H1 (cell line): ENCODE measurements at regions not wholly inside any gene's neighbourhood (a gene's known extent, or its start where the extent isn't known, plus 50 kb on each side); places are given as distances from the start of the nearest gene placed in this dataset.
"Not testable (repeated sequence)": the region's sequence is repeated elsewhere in the genome, so short reads cannot be mapped to it uniquely, and the experiment has no call there.

Experiments used
- CTCF ChIA-PET: fragments of 300-600 bp; sonication (Branson Sonifier 250); formaldehyde crosslinking; loops from one replicate; lab custom pipeline; 2021; ENCODE audit not compliant: partially characterized antibody; lab: Charles Lee
- POLR2A ChIA-PET: fragments of 300-600 bp; sonication (Branson Sonifier 250); formaldehyde crosslinking; loops from one replicate; lab custom pipeline; 2021; ENCODE audit warnings: inconsistent platforms; ENCODE audit not compliant: partially characterized antibody; lab: Charles Lee
- DNase-seq, 2 experiments: peaks; one replicate each; pipeline versions ENCODE4 v3.0.0 to v3.0.0-alpha.2; 2010 to 2022; ENCODE audit warnings: low spot score in 2 of 2, low read depth in 1 of 2, mixed read lengths in 1 of 2
- FAIRE-seq: peaks from 2 replicates; lab custom pipeline; 2011; peaks lifted over from hg19 to GRCh38; lab: Jason Lieb, UNC
- H2AFZ ChIP-seq: 2 replicates; pipeline ENCODE4 v1.8.1; 2012; ENCODE audit warnings: low read length, inconsistent platforms
- H2AK5ac ChIP-seq: 2 replicates; pipeline ENCODE4 v1.6.1; 2013; ENCODE audit warnings: low read depth, low read length
- H2BK120ac ChIP-seq: replicated peaks from 2 replicates; pipeline ENCODE3; 2013; ENCODE audit warnings: low read depth, low read length, inconsistent platforms
- H2BK12ac ChIP-seq: 2 replicates; pipeline ENCODE4 v1.6.1; 2013; ENCODE audit warnings: low read depth, low read length
- H2BK15ac ChIP-seq: 2 replicates; pipeline ENCODE4 v1.6.1; 2013; ENCODE audit warnings: low read length
- H2BK20ac ChIP-seq: 2 replicates; pipeline ENCODE4 v1.6.1; 2013; ENCODE audit warnings: low read length
- H2BK5ac ChIP-seq: 2 replicates; pipeline ENCODE4 v1.6.1; 2013; ENCODE audit warnings: low read depth, low read length
- H3K14ac ChIP-seq: 2 replicates; pipeline ENCODE4 v1.6.1; 2013; ENCODE audit warnings: inconsistent platforms; ENCODE audit not compliant: insufficient read length
- H3K18ac ChIP-seq: 2 replicates; pipeline ENCODE4 v1.6.1; 2013; ENCODE audit warnings: low read length; ENCODE audit errors: extremely low read depth
- H3K23ac ChIP-seq: 2 replicates; pipeline ENCODE4 v1.6.1; 2013; ENCODE audit warnings: inconsistent platforms; ENCODE audit not compliant: insufficient read length
- H3K23me2 ChIP-seq: 2 replicates; pipeline ENCODE4 v1.6.1; 2013; ENCODE audit warnings: low read depth, low read length
- H3K27ac ChIP-seq: 2 replicates; pipeline ENCODE4 v1.6.1; 2011; ENCODE audit warnings: low read depth, low read length, inconsistent platforms
- H3K27me3 ChIP-seq, 4 experiments: replicated peaks in 1 of 4; 1 replicate in 1 of 4; 2 replicates in 3 of 4; pipeline versions ENCODE4 v1.6.1 to v1.8.1; 2011 to 2013; ENCODE audit warnings: low read length in 3 of 4, mild to moderate bottlenecking in 3 of 4, inconsistent platforms in 2 of 4, mixed read lengths in 2 of 4, moderate library complexity in 1 of 4; ENCODE audit not compliant: control insufficient read depth in 3 of 4, insufficient read depth in 3 of 4; ENCODE audit errors: extremely low read depth in 1 of 4
- H3K36me3 ChIP-seq, 4 experiments: 2 replicates each; pipeline versions ENCODE4 v1.6.1 to v1.8.1; 2011 to 2013; ENCODE audit warnings: mild to moderate bottlenecking in 4 of 4, low read length in 3 of 4, moderate library complexity in 2 of 4, control low read depth in 1 of 4, inconsistent platforms in 1 of 4; ENCODE audit not compliant: insufficient read depth in 4 of 4, control insufficient read depth in 2 of 4
- H3K4ac ChIP-seq: replicated peaks from 2 replicates; pipeline ENCODE3; 2013; ENCODE audit warnings: low read length, low read depth, mixed read lengths, inconsistent platforms; ENCODE audit not compliant: insufficient read length
- H3K4me1 ChIP-seq, 4 experiments: replicated peaks in 1 of 4; 1 replicate in 1 of 4; 2 replicates in 3 of 4; pipeline versions ENCODE4 v1.6.1 to v1.8.1; 2011 to 2013; ENCODE audit warnings: low read length in 3 of 4, inconsistent platforms in 2 of 4, mixed read lengths in 1 of 4; ENCODE audit not compliant: insufficient read depth in 4 of 4, control insufficient read depth in 3 of 4
- H3K4me2 ChIP-seq, 2 experiments: 2 replicates each; pipeline versions ENCODE4 v1.6.1 to v1.8.1; 2011 to 2013; ENCODE audit warnings: low read depth in 2 of 2, low read length in 2 of 2, control low read depth in 1 of 2, inconsistent platforms in 1 of 2, mild to moderate bottlenecking in 1 of 2; ENCODE audit not compliant: insufficient read depth in 1 of 2
- H3K4me3 ChIP-seq, 4 experiments: fragments of 200-600, 300-600 bp in 1 of 4; sonication (generic), shearing (Covaris generic), sonication (Bioruptor Twin) in 1 of 4; 2 replicates each; pipeline versions ENCODE4 v1.5.1 to v1.8.1; 2011 to 2016; ENCODE audit warnings: low read length in 4 of 4, low read depth in 3 of 4, control low read depth in 2 of 4, inconsistent platforms in 2 of 4, mild to moderate bottlenecking in 2 of 4, mixed read lengths in 1 of 4, moderate library complexity in 1 of 4; ENCODE audit not compliant: insufficient read depth in 2 of 4; ENCODE audit errors: extremely low read depth in 1 of 4
- H3K56ac ChIP-seq: replicated peaks from 2 replicates; pipeline ENCODE3; 2013; ENCODE audit warnings: low read depth, mild to moderate bottlenecking, mixed read lengths, low read length, inconsistent platforms; ENCODE audit not compliant: insufficient read length
- H3K79me1 ChIP-seq: 2 replicates; pipeline ENCODE4 v1.6.1; 2013; ENCODE audit warnings: low read depth, low read length, control low read depth
- H3K79me2 ChIP-seq, 2 experiments: 2 replicates each; pipeline versions ENCODE4 v1.6.1 to v1.8.1; 2012 to 2013; ENCODE audit warnings: low read length in 2 of 2, mild to moderate bottlenecking in 2 of 2, inconsistent platforms in 1 of 2; ENCODE audit not compliant: insufficient read depth in 2 of 2, control insufficient read depth in 1 of 2
- H3K9ac ChIP-seq, 4 experiments: replicated peaks in 1 of 4; 1 replicate in 1 of 4; 2 replicates in 3 of 4; pipeline versions ENCODE4 v1.6.1 to v1.8.1; 2011 to 2013; ENCODE audit warnings: low read depth in 3 of 4, low read length in 3 of 4, control low read depth in 2 of 4, mild to moderate bottlenecking in 2 of 4, moderate library complexity in 2 of 4, inconsistent platforms in 1 of 4; ENCODE audit errors: extremely low read depth in 1 of 4
- H3K9me3 ChIP-seq, 2 experiments: 2 replicates each; pipeline versions ENCODE4 v1.6.1 to v1.8.1; 2012 to 2013; ENCODE audit warnings: mild to moderate bottlenecking in 2 of 2, moderate library complexity in 2 of 2, control low read depth in 1 of 2, inconsistent platforms in 1 of 2, low read depth in 1 of 2, low read length in 1 of 2, mixed read lengths in 1 of 2; ENCODE audit not compliant: insufficient read depth in 2 of 2
- H4K20me1 ChIP-seq, 2 experiments: replicated peaks in 1 of 2; 2 replicates each; pipeline versions ENCODE3 to v1.8.1; 2011 to 2013; ENCODE audit warnings: inconsistent platforms in 2 of 2, low read length in 2 of 2, mild to moderate bottlenecking in 1 of 2; ENCODE audit not compliant: insufficient read depth in 2 of 2, control insufficient read depth in 1 of 2
- H4K5ac ChIP-seq: 2 replicates; pipeline ENCODE4 v1.6.1; 2013; ENCODE audit warnings: low read length, low read depth, mixed read lengths, inconsistent platforms; ENCODE audit not compliant: insufficient read length
- H4K8ac ChIP-seq: 2 replicates; pipeline ENCODE4 v1.8.0; 2013; ENCODE audit warnings: mild to moderate bottlenecking, moderate library complexity, low read length, inconsistent platforms; ENCODE audit not compliant: insufficient read depth; ENCODE audit errors: extremely low read depth
- H4K91ac ChIP-seq: replicated peaks from 2 replicates; pipeline ENCODE3; 2013; ENCODE audit warnings: low read length, mixed read lengths, inconsistent platforms; ENCODE audit not compliant: insufficient read length
- JUN ChIP-seq: IDR thresholded peaks from 2 replicates; pipeline ENCODE4 v1.6.1; 2011; ENCODE audit warnings: low read depth, mild to moderate bottlenecking, improper control_type of control experiment, low read length
- KDM1A ChIP-seq: fragments of 200-600, 300-600 bp; sonication (generic); IDR thresholded peaks from 2 replicates; pipeline ENCODE4 v1.7.1; 2016; ENCODE audit warnings: mild to moderate bottlenecking, low read length, borderline replicate concordance
- NRF1 ChIP-seq: IDR thresholded peaks from 2 replicates; pipeline ENCODE4 v1.6.1; 2011; ENCODE audit warnings: mild to moderate bottlenecking, low read depth, low read length, improper control_type of control experiment
- RXRA ChIP-seq: IDR thresholded peaks from 2 replicates; pipeline ENCODE4 v1.6.1; 2011; ENCODE audit warnings: low read depth, mild to moderate bottlenecking, low read length, moderate library complexity; ENCODE audit not compliant: insufficient read depth
- WGBS, 2 experiments: shearing (Covaris generic) in 1 of 2; methylation state at CpG; one replicate each; pipeline versions ENCODE4 v1.1.6 to v1.1.7; 2013 to 2015; ENCODE audit warnings: low lambda C conversion rate in 2 of 2, mixed read lengths in 2 of 2, inconsistent platforms in 1 of 2, low coverage in 1 of 2, missing lambda C conversion rate in 1 of 2; ENCODE audit not compliant: insufficient replicate concordance in 2 of 2, insufficient coverage in 1 of 2, insufficient read length in 1 of 2; ENCODE audit errors: extremely low coverage in 1 of 2, missing lambda C conversion rate in 1 of 2; 5-methylcytosine and 5-hydroxymethylcytosine counted together

DNA sequence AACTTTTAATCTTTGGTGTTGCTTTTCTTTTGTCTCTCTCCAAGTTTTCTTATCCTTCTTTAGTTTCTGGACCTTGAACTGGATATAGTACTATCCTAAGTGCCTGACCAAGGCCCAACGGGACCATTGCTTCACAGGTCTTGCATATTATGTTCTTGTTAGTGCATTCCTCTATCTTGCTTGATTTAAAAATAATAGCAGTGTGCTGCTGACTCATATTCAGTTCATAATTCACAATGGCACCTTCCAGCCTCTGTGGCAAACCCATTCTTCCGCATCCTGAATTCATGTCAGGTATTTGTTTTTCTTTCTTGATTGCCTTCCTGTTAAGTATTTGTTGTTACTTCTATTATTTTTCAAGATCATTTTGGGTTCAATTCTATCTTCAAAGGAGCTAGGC, 197.1 kb upstream of the GIMD1 start (continued):
- no peak for TF ChIP-seq NRF1
- no peak for TF ChIP-seq RXRA
- no peak for TF ChIP-seq JUN
- TF ChIP-seq KDM1A = no peak

DNA sequence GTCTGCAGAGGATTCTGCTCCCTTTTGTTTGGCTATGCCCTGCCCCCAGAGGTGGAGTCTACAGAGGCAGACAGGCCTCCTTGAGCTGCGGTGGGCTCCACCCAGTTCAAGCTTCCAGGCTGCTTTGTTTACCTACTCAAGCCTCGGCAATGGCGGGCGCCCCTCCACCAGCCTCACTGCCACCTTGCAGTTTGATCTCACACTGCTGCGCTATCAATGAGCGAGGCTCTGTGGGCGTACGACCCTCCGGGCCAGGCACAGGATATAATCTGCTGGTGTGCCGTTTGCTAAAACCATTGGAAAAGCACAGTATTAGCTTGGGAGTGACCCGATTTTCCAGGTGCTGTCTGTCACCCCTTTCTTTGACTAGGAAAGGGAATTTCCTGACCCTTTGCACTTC, 195.1 kb upstream of the GIMD1 start:
- H4K91ac ChIP-seq, H2AFZ ChIP-seq, H3K4me2 ChIP-seq, H3K18ac ChIP-seq, H3K9ac ChIP-seq, H3K36me3 ChIP-seq, H2BK120ac ChIP-seq, H3K4me3 ChIP-seq, H4K8ac ChIP-seq, H2BK5ac ChIP-seq, CTCF ChIA-PET, H3K79me2 ChIP-seq, POLR2A ChIA-PET, H3K56ac ChIP-seq, H2BK12ac ChIP-seq, H3K27me3 ChIP-seq, H2BK20ac ChIP-seq, H3K27ac ChIP-seq, FAIRE-seq, H3K14ac ChIP-seq, H3K23ac ChIP-seq, H3K4me1 ChIP-seq, H4K5ac ChIP-seq, H2BK15ac ChIP-seq, H3K23me2 ChIP-seq, H3K9me3 ChIP-seq, H3K4ac ChIP-seq, DNase-seq, H3K79me1 ChIP-seq, H4K20me1 ChIP-seq, H2AK5ac ChIP-seq: not testable (repeated sequence)
- WGBS, 2 experiments = 96% methylated on average over 11 of the region's 11 CpGs; no CpG with 5 or more reads in 1 of the 2 experiments
